GM18867 (cell line): ENCODE measurements at regions not wholly inside any gene's neighbourhood (a gene's known extent, or its start where the extent isn't known, plus 50 kb on each side); places are given as distances from the start of the nearest gene placed in this dataset.

Experiments
- ATAC-seq: cut with Tn5 transposase; IDR thresholded peaks from one replicate; pipeline ENCODE4 v1.9.1; 2021; ENCODE audit warnings: mild to moderate bottlenecking, moderate library complexity; ENCODE audit not compliant: unreplicated experiment

DNA sequence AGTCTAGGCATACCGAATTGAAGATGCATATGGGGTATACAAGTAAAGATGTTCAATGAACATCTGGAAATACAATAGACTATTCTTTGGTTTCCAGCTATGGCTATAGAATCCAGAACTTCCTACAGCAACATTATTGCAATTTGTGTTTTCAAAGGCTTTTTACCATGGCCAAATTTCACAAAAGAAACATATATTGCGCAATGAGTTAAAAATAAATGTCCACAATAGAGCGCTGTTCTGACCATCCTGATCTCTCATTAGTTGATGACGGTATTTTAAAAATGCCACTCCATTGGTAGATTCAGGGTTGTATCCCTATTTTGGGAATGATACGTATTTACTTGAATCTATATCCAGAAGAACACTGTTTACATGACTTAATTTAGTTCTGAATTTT is 139.2 kb downstream of the LINC00632 start:
- ATAC-seq, result no peak

DNA sequence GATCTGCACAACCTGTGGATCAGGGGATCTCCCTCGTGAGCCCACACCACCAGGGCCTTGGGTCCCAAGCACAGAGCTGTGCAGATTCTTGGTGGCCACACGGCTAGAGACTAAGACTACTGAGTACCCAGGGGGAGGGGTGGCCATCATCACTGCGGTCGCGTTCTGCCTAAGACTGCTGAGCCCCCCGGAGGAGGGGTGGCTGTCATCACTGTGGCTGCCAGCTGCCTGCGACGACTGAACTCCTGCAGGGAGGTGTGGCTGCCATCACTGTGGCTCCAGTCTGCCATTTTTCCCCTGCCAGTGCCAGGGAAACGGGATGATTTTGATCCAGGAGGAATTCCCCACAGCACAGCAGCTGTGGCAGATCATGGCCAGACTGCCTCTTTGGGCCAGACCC is 141.7 kb upstream of the SPANXB1 start:
- no peak for ATAC-seq

DNA sequence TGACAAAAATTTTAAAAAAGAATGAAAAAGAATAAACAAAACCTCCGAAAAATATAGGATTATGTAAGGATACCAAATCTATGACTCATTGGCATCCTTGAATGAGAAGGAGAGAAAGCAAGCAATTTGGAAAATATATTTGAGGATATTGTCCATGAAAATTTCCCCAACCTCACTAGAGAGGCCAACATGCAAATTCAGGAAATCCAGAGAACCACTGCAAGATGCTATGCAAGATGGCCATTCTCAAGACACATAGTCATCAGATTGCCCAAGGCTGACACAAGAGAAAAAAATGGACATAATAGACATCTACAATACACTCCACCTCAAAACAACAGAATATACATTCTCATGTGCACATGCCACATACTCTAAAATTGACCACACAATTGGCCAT is 135.9 kb upstream of the SPANXB1 start:
- ATAC-seq, result no peak

- ATAC-seq, result no peak
Observed at GRCh38 chrX:140912606-140913005, 89.8 kb upstream of the SPANXB1 start.

DNA sequence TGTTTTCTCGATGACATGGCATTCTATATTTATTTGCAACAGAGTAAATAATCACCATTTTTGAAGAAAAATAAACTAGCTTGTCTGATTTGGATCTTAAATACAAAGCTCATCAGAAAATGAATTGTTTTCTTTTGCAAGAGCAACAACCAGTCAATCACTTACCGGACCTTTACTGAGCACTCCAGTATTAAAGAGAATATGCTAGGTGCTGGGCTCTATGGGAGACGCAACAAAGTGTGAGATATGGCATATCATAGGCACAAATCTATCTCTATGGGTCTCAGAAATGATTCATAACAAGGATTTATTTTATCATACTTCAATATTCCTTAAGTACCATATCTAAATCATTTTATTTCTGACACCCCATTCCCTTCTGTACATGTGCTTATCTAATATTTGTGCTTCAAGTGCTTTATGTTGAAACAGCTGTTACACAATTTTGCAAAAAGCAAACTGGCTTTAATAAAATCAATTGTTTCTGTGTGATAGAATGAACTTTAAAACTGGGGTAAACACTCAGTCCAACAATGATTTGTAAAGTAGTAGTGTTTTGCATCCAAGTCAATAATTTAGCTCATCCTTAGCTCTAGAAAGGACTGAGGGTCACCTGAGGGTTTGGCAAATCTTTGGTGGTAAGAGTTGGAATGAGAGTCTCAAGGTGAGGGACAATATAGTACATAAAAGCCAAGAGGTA is 88.4 kb upstream of the SPANXB1 start:
- ATAC-seq, result no peak

GRCh38 chrX:140916872-140917271 is 85.5 kb upstream of the SPANXB1 start:
- ATAC-seq, result no peak

GRCh38 chrX:140917354-140918115 is 84.9 kb upstream of the SPANXB1 start:
- peak; percentile 39 for ATAC-seq

- ATAC-seq, result peak; percentile 93
Observed at GRCh38 chrX:140918398-140919038, 83.9 kb upstream of the SPANXB1 start.

GRCh38 chrX:140920416-140920815 is 82.0 kb upstream of the SPANXB1 start:
- ATAC-seq, result no peak

GRCh38 chrX:140923118-140923517 is 79.3 kb upstream of the SPANXB1 start:
- no peak for ATAC-seq

- no peak for ATAC-seq
Observed at GRCh38 chrX:140928739-140929138, 73.7 kb upstream of the SPANXB1 start.

DNA sequence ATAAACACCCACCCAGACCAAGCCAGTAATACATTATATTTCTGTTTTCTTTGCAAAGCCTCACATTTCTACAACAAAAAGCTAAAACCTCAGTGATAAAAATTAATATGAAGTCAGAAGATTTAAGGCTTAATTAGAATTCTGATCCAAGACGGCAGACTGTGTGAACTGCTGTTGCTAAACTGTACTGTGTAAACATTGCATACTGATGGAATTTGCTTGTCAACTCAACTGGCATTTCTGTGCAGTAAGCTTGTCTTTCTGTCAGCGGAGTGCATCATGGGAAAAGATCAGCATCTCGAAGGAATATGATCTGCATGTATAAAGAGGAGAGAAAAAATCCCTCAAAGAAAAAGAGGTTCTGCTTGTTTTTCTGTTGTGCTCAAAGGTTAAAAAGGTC is 69.4 kb upstream of the SPANXB1 start:
- no peak for ATAC-seq

GRCh38 chrX:140933874-140934655 is 68.3 kb upstream of the SPANXB1 start:
- ATAC-seq, result no peak

DNA sequence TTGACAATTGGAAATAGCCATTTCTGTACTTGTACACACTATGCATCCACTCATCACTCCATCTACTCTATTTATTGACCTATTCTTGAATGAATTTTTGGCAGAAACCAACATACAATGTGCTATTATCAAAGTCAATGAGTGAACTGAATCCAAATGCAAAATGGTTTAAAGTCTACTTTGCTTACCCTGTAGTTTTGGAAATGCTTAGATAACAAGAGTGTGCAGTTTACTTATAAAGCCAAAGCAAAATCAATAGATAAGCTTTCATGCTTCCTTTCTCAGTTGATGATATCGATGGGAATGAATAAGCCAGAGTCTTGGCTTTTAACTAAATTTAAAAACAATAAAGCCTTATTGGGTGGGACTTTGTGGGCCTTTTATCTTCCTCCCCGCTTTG is 58.9 kb upstream of the SPANXB1 start:
- ATAC-seq, result no peak

DNA sequence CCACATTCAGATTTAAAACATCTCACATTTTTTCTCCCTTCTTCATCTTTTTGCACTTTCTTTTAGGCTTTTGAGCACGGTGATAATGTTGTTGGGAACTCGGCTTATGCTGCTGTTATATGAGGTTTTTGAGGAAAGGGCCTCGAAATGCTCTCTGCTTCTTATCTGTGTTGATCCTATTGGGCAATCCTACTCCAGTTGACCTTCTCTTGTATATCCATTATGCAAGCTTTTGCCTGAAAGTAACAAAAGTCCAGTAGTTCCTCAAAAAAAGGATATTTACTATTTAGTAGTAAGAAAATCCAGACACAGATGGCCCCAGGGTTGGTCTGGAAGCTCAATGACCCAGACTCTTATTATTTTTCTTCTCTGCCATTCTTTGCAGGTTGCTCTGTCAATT is 57.7 kb upstream of the SPANXB1 start:
- no peak for ATAC-seq

DNA sequence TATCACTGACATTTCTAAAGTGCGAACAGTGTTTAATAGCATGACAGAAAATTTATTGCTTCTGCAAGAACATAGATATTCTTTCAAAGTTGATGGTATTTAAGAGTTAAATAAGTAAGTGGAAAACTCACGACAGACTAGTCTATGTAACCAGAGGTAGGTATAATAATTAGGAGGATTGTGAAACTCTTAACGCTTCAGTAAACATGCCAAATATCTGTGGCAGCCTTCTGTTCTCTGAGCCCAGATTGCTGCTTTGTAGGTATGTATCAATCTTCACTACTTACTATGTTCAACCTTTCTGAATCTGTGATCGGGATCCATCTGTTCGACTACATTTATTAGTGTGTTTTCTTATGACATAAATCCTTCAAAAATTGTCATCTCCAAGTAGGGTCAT is 53.6 kb upstream of the SPANXB1 start:
- ATAC-seq, result no peak

DNA sequence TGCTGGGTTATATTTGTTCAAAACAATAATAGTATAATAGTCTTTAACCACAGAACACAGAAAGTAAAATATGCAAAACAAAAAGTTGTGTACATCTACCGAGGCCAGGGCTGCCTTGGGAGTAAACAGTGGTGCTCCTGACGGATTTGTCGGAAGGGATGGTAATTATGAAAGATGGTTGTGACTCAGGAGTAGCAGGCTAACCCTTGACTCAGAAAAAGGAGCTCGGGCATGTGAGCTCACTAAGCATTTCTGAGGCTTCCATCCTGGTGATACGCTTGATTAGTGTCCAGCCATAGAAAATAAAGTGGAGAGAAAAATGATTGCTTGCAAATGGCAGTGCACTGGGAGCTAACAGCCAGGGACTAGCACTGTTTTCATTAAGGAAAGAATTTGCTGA is 53.2 kb upstream of the SPANXB1 start:
- ATAC-seq, result no peak
